ENCODE measurements at regions not wholly inside any gene's neighbourhood (a gene's known extent, or its start where the extent isn't known, plus 50 kb on each side); places are given as distances from the start of the nearest gene placed in this dataset.

DNA sequence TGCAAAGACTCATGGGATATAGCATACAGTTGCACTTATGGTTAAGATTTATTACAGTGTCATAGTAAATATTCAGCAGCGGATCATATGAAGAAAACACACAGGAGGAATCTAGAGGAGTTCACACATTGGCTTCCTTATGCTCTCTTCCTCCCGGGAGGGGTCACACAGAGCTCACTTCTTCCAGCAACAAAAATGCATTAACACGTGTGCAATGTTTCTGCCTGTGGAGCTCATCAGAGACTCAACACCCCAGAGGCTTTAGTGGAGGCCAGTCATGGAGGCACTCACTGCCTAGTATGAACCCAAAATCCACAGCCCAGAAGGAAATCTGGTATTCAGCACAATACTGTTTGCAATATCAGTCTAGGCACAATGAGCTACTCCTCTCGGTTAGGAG, 202.8 kb upstream of the PRSS1 start:
- TF ChIP-seq AFF4 (CRISPR knock-in tag; IDR thresholded peaks at IDR 0.05; ENCODE audit: borderline replicate concordance) (no peak), TP53 (CRISPR knock-in tag; IDR thresholded peaks at IDR 0.05) (no peak), RORB (CRISPR knock-in tag; IDR thresholded peaks at IDR 0.05) (no peak), ZSCAN18 (CRISPR knock-in tag; IDR thresholded peaks at IDR 0.05) (no peak), ZBTB43 (CRISPR knock-in tag; IDR thresholded peaks at IDR 0.05) (no peak), ZNF138 (CRISPR knock-in tag; conservative IDR thresholded peaks at IDR 0.05) (no peak), IRF1 (CRISPR knock-in tag; IDR thresholded peaks at IDR 0.05) (no peak), USF1 (CRISPR knock-in tag; IDR thresholded peaks at IDR 0.05) (no peak), SP1 (CRISPR knock-in tag; conservative IDR thresholded peaks at IDR 0.05) (no peak), OVOL2 (CRISPR knock-in tag; IDR thresholded peaks at IDR 0.05; ENCODE audit: borderline replicate concordance) (no peak), NR3C1 (CRISPR knock-in tag; conservative IDR thresholded peaks at IDR 0.05; ENCODE audit: low read depth) (no peak), ZNF317 (CRISPR knock-in tag; IDR thresholded peaks at IDR 0.05; ENCODE audit: borderline replicate concordance, low read depth) (no peak), IRF2 (CRISPR knock-in tag; IDR thresholded peaks at IDR 0.05; ENCODE audit: borderline replicate concordance, low read depth) (no peak), JUN (CRISPR knock-in tag; IDR thresholded peaks at IDR 0.05) (no peak), SMAD4 (CRISPR knock-in tag; IDR thresholded peaks at IDR 0.05) (no peak), E2F4 (CRISPR knock-in tag; IDR thresholded peaks at IDR 0.05; ENCODE audit: borderline replicate concordance, low read depth) (no peak), PREB (CRISPR knock-in tag; IDR thresholded peaks at IDR 0.05; ENCODE audit: borderline replicate concordance) (no peak), GTF2I (CRISPR knock-in tag; conservative IDR thresholded peaks at IDR 0.05) (no peak)
- Mint-ChIP-seq H3K4me3 (no peak overlapping the region), H3K27me3 (ENCODE audit: low read depth) (no peaks in the 10 kb centered on the region), H3K36me3 (no peaks in the 10 kb centered on the region), H3K9me3 (no peaks in the 10 kb centered on the region), H3K4me1 (no peaks in the 10 kb centered on the region), H3K27ac (no peak overlapping the region)
- ATAC-seq (no peak), DNase-seq (ENCODE audit: low spot score) (no peak)
- ChIA-PET POLR2A (no interaction called here), CTCF (interaction anchor here (1.0 to 2.8 kb wide), 8 partner anchors 11 to 108 kb away, joined by 3 to 27 read pairs (median 3); no protein-coding TSS in a partner anchor)
